PFSK-1 (cell line): ENCODE measurements at regions not wholly inside any gene's neighbourhood (a gene's known extent, or its start where the extent isn't known, plus 50 kb on each side); places are given as distances from the start of the nearest gene placed in this dataset.

Source experiments
- FOXP2 ChIP-seq: optimal IDR thresholded peaks from 2 replicates; pipeline ENCODE3; 2011; ENCODE audit warnings: borderline replicate concordance, control low read depth, inconsistent platforms; ENCODE audit not compliant: insufficient read depth; ENCODE audit errors: extremely low read length, extremely low read depth
- POLR2AphosphoS5 ChIP-seq: IDR thresholded peaks from 2 replicates; pipeline ENCODE4 v1.6.1; 2012; ENCODE audit warnings: low read depth, mild to moderate bottlenecking, control low read depth, low read length, moderate library complexity
- SIN3A ChIP-seq: IDR thresholded peaks from 2 replicates; pipeline ENCODE4 v1.6.1; 2012; ENCODE audit warnings: mild to moderate bottlenecking, low read length, moderate library complexity, borderline replicate concordance; ENCODE audit not compliant: insufficient read depth
- TF ChIP-seq, protein P1 (sequence below), 2 experiments: IDR thresholded peaks; 2 replicates each; pipeline versions ENCODE4 v1.6.1 to v1.8.0; 2011 to 2012; ENCODE audit warnings: low read depth in 2 of 2, low read length in 2 of 2, control low read depth in 1 of 2, inconsistent platforms in 1 of 2, mild to moderate bottlenecking in 1 of 2, moderate library complexity in 1 of 2; ENCODE audit not compliant: insufficient read depth in 1 of 2

DNA sequence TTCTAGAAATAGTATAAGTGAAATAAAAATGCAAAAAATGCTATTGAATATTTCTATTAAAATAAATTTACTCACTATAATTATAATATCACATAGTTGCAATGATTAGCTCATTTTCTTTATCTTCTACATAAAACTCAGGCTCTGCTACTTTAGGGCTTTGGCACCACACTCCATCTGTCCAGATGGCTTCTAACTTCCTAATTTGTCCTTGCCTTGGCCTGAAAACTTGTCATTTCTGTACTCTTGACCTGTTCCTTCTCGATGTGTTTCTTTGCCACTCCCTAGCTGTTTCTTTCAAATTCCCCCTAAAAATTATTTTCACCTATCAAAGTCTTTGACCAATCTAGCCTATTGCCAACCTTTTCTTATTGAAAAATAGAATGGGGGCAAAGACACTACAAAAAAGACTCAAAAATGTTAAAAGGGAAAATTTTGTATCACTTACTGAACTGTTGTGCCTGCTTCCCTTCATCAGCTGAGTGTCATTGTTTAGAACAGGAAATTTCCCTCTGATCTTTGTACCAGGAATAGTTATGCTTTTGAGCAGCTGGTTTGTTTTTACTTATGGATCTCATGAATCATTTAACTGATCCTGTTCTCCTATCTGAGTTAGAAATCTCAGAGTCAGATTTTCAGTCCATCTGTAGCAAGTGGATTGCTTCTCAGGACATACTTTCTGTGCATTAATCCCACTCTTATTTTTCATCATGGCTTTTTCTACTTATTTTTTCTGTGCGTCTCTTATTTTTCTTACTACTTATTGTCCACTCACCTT is 279.2 kb upstream of the CNR1 start:
- TF ChIP-seq SIN3A, result no peak
- TF ChIP-seq, protein P1, sequence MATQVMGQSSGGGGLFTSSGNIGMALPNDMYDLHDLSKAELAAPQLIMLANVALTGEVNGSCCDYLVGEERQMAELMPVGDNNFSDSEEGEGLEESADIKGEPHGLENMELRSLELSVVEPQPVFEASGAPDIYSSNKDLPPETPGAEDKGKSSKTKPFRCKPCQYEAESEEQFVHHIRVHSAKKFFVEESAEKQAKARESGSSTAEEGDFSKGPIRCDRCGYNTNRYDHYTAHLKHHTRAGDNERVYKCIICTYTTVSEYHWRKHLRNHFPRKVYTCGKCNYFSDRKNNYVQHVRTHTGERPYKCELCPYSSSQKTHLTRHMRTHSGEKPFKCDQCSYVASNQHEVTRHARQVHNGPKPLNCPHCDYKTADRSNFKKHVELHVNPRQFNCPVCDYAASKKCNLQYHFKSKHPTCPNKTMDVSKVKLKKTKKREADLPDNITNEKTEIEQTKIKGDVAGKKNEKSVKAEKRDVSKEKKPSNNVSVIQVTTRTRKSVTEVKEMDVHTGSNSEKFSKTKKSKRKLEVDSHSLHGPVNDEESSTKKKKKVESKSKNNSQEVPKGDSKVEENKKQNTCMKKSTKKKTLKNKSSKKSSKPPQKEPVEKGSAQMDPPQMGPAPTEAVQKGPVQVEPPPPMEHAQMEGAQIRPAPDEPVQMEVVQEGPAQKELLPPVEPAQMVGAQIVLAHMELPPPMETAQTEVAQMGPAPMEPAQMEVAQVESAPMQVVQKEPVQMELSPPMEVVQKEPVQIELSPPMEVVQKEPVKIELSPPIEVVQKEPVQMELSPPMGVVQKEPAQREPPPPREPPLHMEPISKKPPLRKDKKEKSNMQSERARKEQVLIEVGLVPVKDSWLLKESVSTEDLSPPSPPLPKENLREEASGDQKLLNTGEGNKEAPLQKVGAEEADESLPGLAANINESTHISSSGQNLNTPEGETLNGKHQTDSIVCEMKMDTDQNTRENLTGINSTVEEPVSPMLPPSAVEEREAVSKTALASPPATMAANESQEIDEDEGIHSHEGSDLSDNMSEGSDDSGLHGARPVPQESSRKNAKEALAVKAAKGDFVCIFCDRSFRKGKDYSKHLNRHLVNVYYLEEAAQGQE (IDR thresholded peaks at IDR 0.05; ENCODE audit: insufficient read depth in 1 of 2, low read depth in 2 of 2, low read length in 2 of 2), result no peak
- no peak for TF ChIP-seq POLR2AphosphoS5
- no peak for TF ChIP-seq FOXP2
